ENCODE measurements at regions not wholly inside any gene's neighbourhood (a gene's known extent, or its start where the extent isn't known, plus 50 kb on each side); places are given as distances from the start of the nearest gene placed in this dataset.

GRCh38 chr17:14901376-14901775, 363.8 kb downstream of the PMP22 start:
- no peak for DNase-seq (ENCODE audit: low read depth, low spot score)

- DNase-seq (ENCODE audit: low read depth, low spot score): peak; percentile 5
Measured at GRCh38 chr17:14886200-14886739, 378.9 kb downstream of the PMP22 start.

- no peak for DNase-seq (ENCODE audit: low read depth, low spot score)
Measured at GRCh38 chr17:14882131-14882530, 383.0 kb downstream of the PMP22 start.

GRCh38 chr17:14875557-14876412, 389.3 kb downstream of the PMP22 start:
- DNase-seq (ENCODE audit: low read depth, low spot score): no peak

GRCh38 chr17:14873996-14874395, 391.1 kb downstream of the PMP22 start:
- no peak for DNase-seq (ENCODE audit: low read depth, low spot score)

- no peak for DNase-seq (ENCODE audit: low read depth, low spot score)
Measured at GRCh38 chr17:14873540-14873939, 391.6 kb downstream of the PMP22 start.

- DNase-seq (ENCODE audit: low read depth, low spot score): no peak
Measured at GRCh38 chr17:14871921-14872320, 393.2 kb downstream of the PMP22 start.

GRCh38 chr17:14866266-14866665, 398.9 kb downstream of the PMP22 start:
- DNase-seq (ENCODE audit: low read depth, low spot score): no peak

- no peak for DNase-seq (ENCODE audit: low read depth, low spot score)
Measured at GRCh38 chr17:14864127-14864526, 401.0 kb downstream of the PMP22 start.

GRCh38 chr17:14859542-14859941, 405.6 kb downstream of the PMP22 start:
- no peak for DNase-seq (ENCODE audit: low read depth, low spot score)

GRCh38 chr17:14856176-14856575, 408.9 kb downstream of the PMP22 start:
- DNase-seq (ENCODE audit: low read depth, low spot score): no peak

- DNase-seq (ENCODE audit: low read depth, low spot score): no peak
Measured at GRCh38 chr17:14854691-14855090, 410.4 kb downstream of the PMP22 start.

GRCh38 chr17:14845591-14846281, 419.4 kb downstream of the PMP22 start:
- DNase-seq (ENCODE audit: low read depth, low spot score): no peak

GRCh38 chr17:14843086-14843795, 421.9 kb downstream of the PMP22 start:
- no peak for DNase-seq (ENCODE audit: low read depth, low spot score)

- DNase-seq (ENCODE audit: low read depth, low spot score): peak; percentile 4
Measured at GRCh38 chr17:14840616-14841231, 424.4 kb downstream of the PMP22 start.

- no peak for DNase-seq (ENCODE audit: low read depth, low spot score)
Measured at GRCh38 chr17:14838567-14838966, 426.6 kb downstream of the PMP22 start.

GRCh38 chr17:14833201-14833785, 431.8 kb downstream of the PMP22 start:
- DNase-seq (ENCODE audit: low read depth, low spot score): no peak

- DNase-seq (ENCODE audit: low read depth, low spot score): no peak
Measured at GRCh38 chr17:14831491-14831890, 433.6 kb downstream of the PMP22 start.

GRCh38 chr17:14827396-14827919, 437.7 kb downstream of the PMP22 start:
- no peak for DNase-seq (ENCODE audit: low read depth, low spot score)

- no peak for DNase-seq (ENCODE audit: low read depth, low spot score)
Measured at GRCh38 chr17:14826358-14826757, 438.8 kb downstream of the PMP22 start.

GRCh38 chr17:14818469-14818868, 446.7 kb downstream of the PMP22 start:
- DNase-seq (ENCODE audit: low read depth, low spot score): no peak

Data from astrocyte of the hippocampus (primary cell).